ENCODE measurements at regions not wholly inside any gene's neighbourhood (a gene's known extent, or its start where the extent isn't known, plus 50 kb on each side); places are given as distances from the start of the nearest gene placed in this dataset.
A peak's percentile ranks its signal among the peaks of the same experiment; 100 is the strongest.

GRCh38 chr14:97109234-97109633 is 312.1 kb downstream of the VRK1 start:
- Histone ChIP-seq H3K9me3 (ENCODE audit: control insufficient read depth, insufficient read depth, low read depth, low read length) (no peaks in the 10 kb centered on the region), H3K4me1 (ENCODE audit: control insufficient read depth, insufficient read depth, low read length) (no peaks in the 10 kb centered on the region), H3K27ac (ENCODE audit: extremely low read depth, low read depth, low read length) (no peak overlapping the region), H3K4me3 (ENCODE audit: low read depth, low read length) (no peak overlapping the region), H3K36me3 (ENCODE audit: control insufficient read depth in 2 of 2, insufficient read depth in 1 of 2, low read length in 2 of 2) (no peaks in the 10 kb centered on the region)
- POLR2A ChIA-PET: interaction anchor here (0.7 kb wide), 1 partner anchor 307 kb away, joined by 3 read pairs; no protein-coding TSS in a partner anchor
- TF ChIP-seq, protein P1, sequence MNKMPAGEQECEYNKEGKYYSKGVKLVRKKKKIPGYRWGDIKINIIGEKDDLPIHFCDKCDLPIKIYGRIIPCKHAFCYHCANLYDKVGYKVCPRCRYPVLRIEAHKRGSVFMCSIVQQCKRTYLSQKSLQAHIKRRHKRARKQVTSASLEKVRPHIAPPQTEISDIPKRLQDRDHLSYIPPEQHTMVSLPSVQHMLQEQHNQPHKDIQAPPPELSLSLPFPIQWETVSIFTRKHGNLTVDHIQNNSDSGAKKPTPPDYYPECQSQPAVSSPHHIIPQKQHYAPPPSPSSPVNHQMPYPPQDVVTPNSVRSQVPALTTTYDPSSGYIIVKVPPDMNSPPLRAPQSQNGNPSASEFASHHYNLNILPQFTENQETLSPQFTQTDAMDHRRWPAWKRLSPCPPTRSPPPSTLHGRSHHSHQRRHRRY (tag by site-specific recombination; IDR thresholded peaks at IDR 0.05): no peak
- TF ChIP-seq SETDB1 (IDR thresholded peaks at IDR 0.05; ENCODE audit: insufficient read length, low read length) (peak; percentile 44), TRIM28 (IDR thresholded peaks at IDR 0.05; ENCODE audit: borderline replicate concordance, low read length) (peak; percentile 28; the same call in 1 of the 2 replicates), ZNF585B (tag by site-specific recombination; IDR thresholded peaks at IDR 0.05) (no peak)
- CTCF ChIA-PET: interaction anchor here (0.6 kb wide), 1 partner anchor 615 kb away, joined by 3 read pairs; no protein-coding TSS in a partner anchor

DNA sequence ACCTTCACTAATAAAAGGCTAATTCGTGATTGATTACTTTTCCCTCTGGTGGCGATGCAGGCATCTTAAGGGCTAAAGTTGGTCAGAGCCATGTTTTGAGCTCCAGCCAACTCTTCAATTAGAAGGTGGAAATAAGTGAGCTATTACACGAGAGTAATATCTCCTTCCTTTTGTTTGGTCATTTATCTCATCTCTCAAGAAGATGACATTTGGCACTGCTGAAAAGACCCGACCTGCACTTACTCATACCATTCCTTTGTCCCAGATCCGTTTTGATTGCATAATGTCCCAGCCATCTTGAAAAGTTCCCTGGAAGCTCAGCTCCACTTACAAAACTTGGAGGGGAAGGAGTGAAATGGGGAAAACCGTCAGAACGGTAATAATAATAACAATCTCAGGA is 316.2 kb downstream of the VRK1 start:
- ChIA-PET CTCF (interaction anchor here (0.5 kb wide), 1 partner anchor 19 kb away, joined by 4 read pairs; no protein-coding TSS in a partner anchor), POLR2A (no interaction called here)
- H3K27ac ChIP-seq (ENCODE audit: extremely low read depth, low read depth, low read length): no peak overlapping the region

GRCh38 chr14:97116546-97116945 is 319.4 kb downstream of the VRK1 start:
- CTCF ChIA-PET: interaction anchor here (0.6 to 0.7 kb wide), 2 partner anchors 409 to 1626 kb away, joined by 3 to 5 read pairs; no protein-coding TSS in a partner anchor
- POLR2A ChIA-PET: no interaction called here
- no peaks in the 10 kb centered on the region for H3K9me3 ChIP-seq (ENCODE audit: control insufficient read depth, insufficient read depth, low read depth, low read length)

More for the DNA sequence above, 316.2 kb downstream of the VRK1 start:
- Histone ChIP-seq H3K9me3 (ENCODE audit: control insufficient read depth, insufficient read depth, low read depth, low read length) (no peaks in the 10 kb centered on the region), H3K4me3 (ENCODE audit: low read depth, low read length) (no peak overlapping the region), H3K4me1 (ENCODE audit: control insufficient read depth, insufficient read depth, low read length) (no peaks in the 10 kb centered on the region), H3K36me3 (ENCODE audit: control insufficient read depth in 2 of 2, insufficient read depth in 1 of 2, low read length in 2 of 2) (no peaks in the 10 kb centered on the region)
- TF ChIP-seq ZNF302 (tag by site-specific recombination; IDR thresholded peaks at IDR 0.05; ENCODE audit: low read depth) (no peak), ZNF335 (tag by site-specific recombination; conservative IDR thresholded peaks at IDR 0.05) (0 out of 2 replicates have a peak, but pooled peaks have one; percentile 12)
- TF ChIP-seq, protein P2, sequence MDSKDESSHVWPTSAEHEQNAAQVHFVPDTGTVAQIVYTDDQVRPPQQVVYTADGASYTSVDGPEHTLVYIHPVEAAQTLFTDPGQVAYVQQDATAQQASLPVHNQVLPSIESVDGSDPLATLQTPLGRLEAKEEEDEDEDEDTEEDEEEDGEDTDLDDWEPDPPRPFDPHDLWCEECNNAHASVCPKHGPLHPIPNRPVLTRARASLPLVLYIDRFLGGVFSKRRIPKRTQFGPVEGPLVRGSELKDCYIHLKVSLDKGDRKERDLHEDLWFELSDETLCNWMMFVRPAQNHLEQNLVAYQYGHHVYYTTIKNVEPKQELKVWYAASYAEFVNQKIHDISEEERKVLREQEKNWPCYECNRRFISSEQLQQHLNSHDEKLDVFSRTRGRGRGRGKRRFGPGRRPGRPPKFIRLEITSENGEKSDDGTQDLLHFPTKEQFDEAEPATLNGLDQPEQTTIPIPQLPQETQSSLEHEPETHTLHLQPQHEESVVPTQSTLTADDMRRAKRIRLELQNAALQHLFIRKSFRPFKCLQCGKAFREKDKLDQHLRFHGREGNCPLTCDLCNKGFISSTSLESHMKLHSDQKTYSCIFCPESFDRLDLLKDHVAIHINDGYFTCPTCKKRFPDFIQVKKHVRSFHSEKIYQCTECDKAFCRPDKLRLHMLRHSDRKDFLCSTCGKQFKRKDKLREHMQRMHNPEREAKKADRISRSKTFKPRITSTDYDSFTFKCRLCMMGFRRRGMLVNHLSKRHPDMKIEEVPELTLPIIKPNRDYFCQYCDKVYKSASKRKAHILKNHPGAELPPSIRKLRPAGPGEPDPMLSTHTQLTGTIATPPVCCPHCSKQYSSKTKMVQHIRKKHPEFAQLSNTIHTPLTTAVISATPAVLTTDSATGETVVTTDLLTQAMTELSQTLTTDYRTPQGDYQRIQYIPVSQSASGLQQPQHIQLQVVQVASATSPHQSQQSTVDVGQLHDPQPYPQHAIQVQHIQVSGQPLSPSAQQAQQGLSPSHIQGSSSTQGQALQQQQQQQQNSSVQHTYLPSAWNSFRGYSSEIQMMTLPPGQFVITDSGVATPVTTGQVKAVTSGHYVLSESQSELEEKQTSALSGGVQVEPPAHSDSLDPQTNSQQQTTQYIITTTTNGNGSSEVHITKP (tag by site-specific recombination; IDR thresholded peaks at IDR 0.05): 0 out of 2 replicates have a peak, but pooled peaks have one; percentile 20

More at GRCh38 chr14:97116546-97116945, 319.4 kb downstream of the VRK1 start:
- Histone ChIP-seq H3K4me3 (ENCODE audit: low read depth, low read length) (no peak overlapping the region), H3K4me1 (ENCODE audit: control insufficient read depth, insufficient read depth, low read length) (no peaks in the 10 kb centered on the region), H3K36me3 (ENCODE audit: control insufficient read depth in 2 of 2, insufficient read depth in 1 of 2, low read length in 2 of 2) (no peaks in the 10 kb centered on the region), H3K27ac (ENCODE audit: extremely low read depth, low read depth, low read length) (no peak overlapping the region)
- TF ChIP-seq ZNF26 (tag by site-specific recombination; IDR thresholded peaks at IDR 0.05) (no peak), ZNF629 (tag by site-specific recombination; IDR thresholded peaks at IDR 0.05) (no peak), ZSCAN16 (tag by site-specific recombination; IDR thresholded peaks at IDR 0.05) (no peak), ZNF221 (tag by site-specific recombination; IDR thresholded peaks at IDR 0.05; ENCODE audit: borderline replicate concordance) (no peak), BCL11A (tag by site-specific recombination; IDR thresholded peaks at IDR 0.05; ENCODE audit: low read depth) (no peak), FEZF1 (tag by site-specific recombination; IDR thresholded peaks at IDR 0.05) (no peak)
